MM.1S (cell line): ENCODE measurements at regions not wholly inside any gene's neighbourhood (a gene's known extent, or its start where the extent isn't known, plus 50 kb on each side); places are given as distances from the start of the nearest gene placed in this dataset.

ENCODE experiments used
- DNase-seq: peaks from one replicate; pipeline ENCODE4 v3.0.0-alpha.2; 2015
- H2AFZ ChIP-seq: fragments of 300-600 bp; sonication (generic); 2 replicates; pipeline ENCODE4 v1.6.0; 2016; ENCODE audit warnings: antibody characterized with exemption, low read length
- H3F3A ChIP-seq: fragments of 300-600 bp; sonication (generic); 2 replicates; pipeline ENCODE4 v1.6.1; 2016; ENCODE audit warnings: mild to moderate bottlenecking, antibody characterized with exemption, low read length, moderate library complexity, mixed read lengths; ENCODE audit not compliant: insufficient read depth
- H3K27ac ChIP-seq: fragments of 300-600 bp; sonication (generic); 2 replicates; pipeline ENCODE4 v1.5.1; 2016; ENCODE audit warnings: mild to moderate bottlenecking, low read length
- H3K27me3 ChIP-seq: fragments of 300-600 bp; sonication (generic); replicated peaks from 2 replicates; pipeline ENCODE4 v1.6.0; 2016; ENCODE audit warnings: low read length; ENCODE audit not compliant: insufficient read depth
- H3K36me3 ChIP-seq: fragments of 300-600 bp; sonication (generic); replicated peaks from 2 replicates; pipeline ENCODE4 v1.6.1; 2016; ENCODE audit warnings: mild to moderate bottlenecking, low read length, mixed read lengths; ENCODE audit not compliant: insufficient read depth
- H3K4me1 ChIP-seq: fragments of 300-600 bp; sonication (generic); 2 replicates; pipeline ENCODE4 v1.6.1; 2016; ENCODE audit warnings: low read length, mixed read lengths
- H3K4me2 ChIP-seq: fragments of 300-600 bp; sonication (generic); 2 replicates; pipeline ENCODE4 v1.6.0; 2016; ENCODE audit warnings: low read depth, low read length
- H3K4me3 ChIP-seq: fragments of 300-600 bp; sonication (generic); 2 replicates; pipeline ENCODE4 v1.5.1; 2016; ENCODE audit warnings: low read length, mixed read lengths
- H3K79me2 ChIP-seq: fragments of 300-600 bp; sonication (generic); 2 replicates; pipeline ENCODE4 v1.6.1; 2016; ENCODE audit warnings: mixed run types, low read length, mixed read lengths
- H3K9ac ChIP-seq: fragments of 300-600 bp; sonication (generic); 2 replicates; pipeline ENCODE4 v1.6.1; 2016; ENCODE audit warnings: low read length, mixed read lengths
- H3K9me2 ChIP-seq: fragments of 300-600 bp; sonication (generic); replicated peaks from 2 replicates; pipeline ENCODE4 v1.6.1; 2016; ENCODE audit warnings: mild to moderate bottlenecking, low read length, mixed read lengths; ENCODE audit not compliant: insufficient read depth
- H3K9me3 ChIP-seq: fragments of 300-600 bp; sonication (generic); replicated peaks from 2 replicates; pipeline ENCODE4 v1.6.1; 2016; ENCODE audit warnings: mild to moderate bottlenecking, low read length, mixed read lengths; ENCODE audit not compliant: insufficient read depth
- H4K20me1 ChIP-seq: fragments of 300-600 bp; sonication (generic); 2 replicates; pipeline ENCODE4 v1.6.1; 2016; ENCODE audit warnings: mild to moderate bottlenecking, low read length, moderate library complexity, mixed read lengths; ENCODE audit not compliant: insufficient read depth
- EZH2 ChIP-seq: fragments of 300-600 bp; sonication (generic); optimal IDR thresholded peaks from 2 replicates; pipeline ENCODE3; 2017; ENCODE audit warnings: low read depth, mild to moderate bottlenecking, antibody characterized with exemption, low read length, mixed read lengths
- EZH2phosphoT487 ChIP-seq: fragments of 300-600 bp; sonication (generic); IDR thresholded peaks from 2 replicates; pipeline ENCODE4 v1.6.1; 2018; ENCODE audit warnings: antibody characterized with exemption, low read length
- TF ChIP-seq, protein P1 (sequence below): fragments of 300-600 bp; sonication (generic); IDR thresholded peaks from 2 replicates; pipeline ENCODE4 v1.5.1; 2016; ENCODE audit warnings: antibody characterized with exemption, low read length, mixed read lengths

- no peak for DNase-seq
These were observed 502.2 kb upstream of the DAB1 start for GRCh38 chr1:57926025-57926552.

GRCh38 chr1:57925226-57925625 lies 501.4 kb upstream of the DAB1 start:
- Histone ChIP-seq H4K20me1 (no peaks in the 10 kb centered on the region), H3K79me2 (no peaks in the 10 kb centered on the region), H3K9me2 (no peaks in the 10 kb centered on the region), H2AFZ (no peak overlapping the region), H3K27ac (no peak overlapping the region), H3K4me1 (no peaks in the 10 kb centered on the region), H3K9ac (no peak overlapping the region), H3K4me3 (no peak overlapping the region), H3K4me2 (no peak overlapping the region), H3K27me3 (no peaks in the 10 kb centered on the region), H3K36me3 (no peaks in the 10 kb centered on the region), H3F3A (no peaks in the 10 kb centered on the region), H3K9me3 (no peaks in the 10 kb centered on the region)
- no peak for DNase-seq
- TF ChIP-seq EZH2phosphoT487 (no peak), EZH2 (no peak)
- TF ChIP-seq, protein P1, sequence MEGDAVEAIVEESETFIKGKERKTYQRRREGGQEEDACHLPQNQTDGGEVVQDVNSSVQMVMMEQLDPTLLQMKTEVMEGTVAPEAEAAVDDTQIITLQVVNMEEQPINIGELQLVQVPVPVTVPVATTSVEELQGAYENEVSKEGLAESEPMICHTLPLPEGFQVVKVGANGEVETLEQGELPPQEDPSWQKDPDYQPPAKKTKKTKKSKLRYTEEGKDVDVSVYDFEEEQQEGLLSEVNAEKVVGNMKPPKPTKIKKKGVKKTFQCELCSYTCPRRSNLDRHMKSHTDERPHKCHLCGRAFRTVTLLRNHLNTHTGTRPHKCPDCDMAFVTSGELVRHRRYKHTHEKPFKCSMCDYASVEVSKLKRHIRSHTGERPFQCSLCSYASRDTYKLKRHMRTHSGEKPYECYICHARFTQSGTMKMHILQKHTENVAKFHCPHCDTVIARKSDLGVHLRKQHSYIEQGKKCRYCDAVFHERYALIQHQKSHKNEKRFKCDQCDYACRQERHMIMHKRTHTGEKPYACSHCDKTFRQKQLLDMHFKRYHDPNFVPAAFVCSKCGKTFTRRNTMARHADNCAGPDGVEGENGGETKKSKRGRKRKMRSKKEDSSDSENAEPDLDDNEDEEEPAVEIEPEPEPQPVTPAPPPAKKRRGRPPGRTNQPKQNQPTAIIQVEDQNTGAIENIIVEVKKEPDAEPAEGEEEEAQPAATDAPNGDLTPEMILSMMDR, result no peak

More at GRCh38 chr1:57926025-57926552, 502.2 kb upstream of the DAB1 start:
- Histone ChIP-seq H3K9ac (no peak overlapping the region), H3K4me1 (no peaks in the 10 kb centered on the region), H3K4me2 (no peak overlapping the region), H2AFZ (no peak overlapping the region), H4K20me1 (no peaks in the 10 kb centered on the region), H3K79me2 (no peaks in the 10 kb centered on the region), H3K4me3 (no peak overlapping the region), H3F3A (no peaks in the 10 kb centered on the region), H3K36me3 (no peaks in the 10 kb centered on the region), H3K27me3 (no peaks in the 10 kb centered on the region), H3K9me2 (no peaks in the 10 kb centered on the region), H3K27ac (no peak overlapping the region), H3K9me3 (no peaks in the 10 kb centered on the region)
- no peak for TF ChIP-seq EZH2
- TF ChIP-seq, protein P1, result no peak

DNA sequence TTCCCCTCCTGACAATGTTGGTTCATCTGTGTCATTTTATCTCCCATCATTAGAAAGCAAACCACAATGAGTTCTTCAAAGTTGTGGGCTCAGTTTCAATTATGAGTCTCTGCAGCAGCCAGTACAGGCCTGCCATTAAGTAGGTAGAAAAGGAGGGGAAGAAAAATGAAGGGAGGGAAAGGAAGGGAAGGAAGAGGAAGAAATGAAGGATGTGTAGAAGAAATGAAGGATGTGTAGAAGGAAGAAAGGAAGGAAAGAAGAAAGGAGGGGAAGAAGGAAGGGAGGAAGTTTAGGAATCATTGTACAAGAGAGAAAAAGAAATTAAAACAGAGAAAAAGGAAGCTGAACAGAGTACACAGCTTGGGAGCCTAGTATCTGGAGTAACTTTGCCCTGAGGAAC lies 498.3 kb upstream of the DAB1 start:
- H3K27ac ChIP-seq, result no peak overlapping the region
- H3F3A ChIP-seq, result no peaks in the 10 kb centered on the region
- no peak overlapping the region for H3K9ac ChIP-seq
- H3K9me3 ChIP-seq, result no peaks in the 10 kb centered on the region
- no peaks in the 10 kb centered on the region for H3K27me3 ChIP-seq
- no peaks in the 10 kb centered on the region for H3K79me2 ChIP-seq
- no peaks in the 10 kb centered on the region for H3K4me1 ChIP-seq
- no peak overlapping the region for H3K4me2 ChIP-seq
- DNase-seq, result no peak
- H3K36me3 ChIP-seq, result no peaks in the 10 kb centered on the region
- TF ChIP-seq, protein P1, result no peak
- TF ChIP-seq EZH2, result no peak
- TF ChIP-seq EZH2phosphoT487, result no peak
- H3K4me3 ChIP-seq, result no peak overlapping the region
- H2AFZ ChIP-seq, result no peak overlapping the region
- H3K9me2 ChIP-seq, result no peaks in the 10 kb centered on the region
- H4K20me1 ChIP-seq, result no peaks in the 10 kb centered on the region
